ENCODE measurements at regions not wholly inside any gene's neighbourhood (a gene's known extent, or its start where the extent isn't known, plus 50 kb on each side); places are given as distances from the start of the nearest gene placed in this dataset.
"Not testable (repeated sequence)": the region's sequence is repeated elsewhere in the genome, so short reads cannot be mapped to it uniquely, and the experiment has no call there.

- H3K27me3 ChIP-seq, result no peaks in the 10 kb centered on the region
- H3K9me3 ChIP-seq, result no peaks in the 10 kb centered on the region
- H3K4me1 ChIP-seq, result no peaks in the 10 kb centered on the region
- H3K36me3 ChIP-seq, result no peaks in the 10 kb centered on the region
- TF ChIP-seq, protein P1, sequence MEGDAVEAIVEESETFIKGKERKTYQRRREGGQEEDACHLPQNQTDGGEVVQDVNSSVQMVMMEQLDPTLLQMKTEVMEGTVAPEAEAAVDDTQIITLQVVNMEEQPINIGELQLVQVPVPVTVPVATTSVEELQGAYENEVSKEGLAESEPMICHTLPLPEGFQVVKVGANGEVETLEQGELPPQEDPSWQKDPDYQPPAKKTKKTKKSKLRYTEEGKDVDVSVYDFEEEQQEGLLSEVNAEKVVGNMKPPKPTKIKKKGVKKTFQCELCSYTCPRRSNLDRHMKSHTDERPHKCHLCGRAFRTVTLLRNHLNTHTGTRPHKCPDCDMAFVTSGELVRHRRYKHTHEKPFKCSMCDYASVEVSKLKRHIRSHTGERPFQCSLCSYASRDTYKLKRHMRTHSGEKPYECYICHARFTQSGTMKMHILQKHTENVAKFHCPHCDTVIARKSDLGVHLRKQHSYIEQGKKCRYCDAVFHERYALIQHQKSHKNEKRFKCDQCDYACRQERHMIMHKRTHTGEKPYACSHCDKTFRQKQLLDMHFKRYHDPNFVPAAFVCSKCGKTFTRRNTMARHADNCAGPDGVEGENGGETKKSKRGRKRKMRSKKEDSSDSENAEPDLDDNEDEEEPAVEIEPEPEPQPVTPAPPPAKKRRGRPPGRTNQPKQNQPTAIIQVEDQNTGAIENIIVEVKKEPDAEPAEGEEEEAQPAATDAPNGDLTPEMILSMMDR (IDR thresholded peaks at IDR 0.05), result no peak
- DNase-seq (ENCODE audit: low spot score), result no peak
- no peak overlapping the region for H3K4me3 ChIP-seq
- H3K27ac ChIP-seq, result no peak overlapping the region
Measured at GRCh38 chr13:90882551-90882950, 464.9 kb upstream of the MIR17HG start.

DNA sequence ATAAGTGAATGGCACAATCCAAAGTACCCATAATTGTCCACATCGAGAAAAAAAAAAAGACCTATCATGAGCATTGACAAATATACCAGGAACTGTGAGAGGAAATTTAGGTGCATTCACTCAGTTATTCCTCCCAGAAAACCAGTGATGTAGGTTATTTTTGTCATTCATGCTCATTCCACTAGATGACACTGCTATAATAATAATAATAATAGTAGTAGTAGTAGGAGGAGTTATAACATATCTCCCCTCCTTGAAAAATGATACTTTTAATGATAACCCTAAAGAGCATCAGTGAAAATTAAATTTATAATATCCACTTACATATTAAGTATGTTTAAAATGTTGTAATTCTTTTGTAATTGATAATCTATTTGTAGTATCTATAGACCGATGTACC is 463.9 kb upstream of the MIR17HG start:
- no peak for DNase-seq (ENCODE audit: low spot score)
- TF ChIP-seq, protein P1 (IDR thresholded peaks at IDR 0.05), result no peak
- H3K27me3 ChIP-seq, result no peaks in the 10 kb centered on the region
- H3K4me3 ChIP-seq, result no peak overlapping the region
- no peak overlapping the region for H3K27ac ChIP-seq
- no peaks in the 10 kb centered on the region for H3K36me3 ChIP-seq
- no peaks in the 10 kb centered on the region for H3K9me3 ChIP-seq
- no peaks in the 10 kb centered on the region for H3K4me1 ChIP-seq

DNA sequence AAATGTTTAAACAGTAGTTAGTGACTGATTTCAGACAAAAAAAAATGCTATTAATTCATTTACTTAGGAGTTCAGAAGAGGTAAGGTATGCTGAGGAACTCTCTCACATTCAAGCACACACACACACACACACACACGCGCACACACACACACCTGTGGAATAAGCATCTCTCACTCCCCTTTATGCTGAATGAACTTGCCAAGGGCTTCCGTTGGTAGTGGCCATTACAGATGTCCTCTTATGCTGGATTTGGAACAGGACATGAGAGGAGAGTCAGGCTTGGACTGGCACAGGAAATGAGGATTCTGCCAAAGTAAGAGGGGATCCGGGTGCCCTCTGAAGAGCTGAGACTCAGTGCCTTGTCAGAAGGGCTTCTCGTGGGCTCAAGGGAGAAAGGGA is 463.4 kb upstream of the MIR17HG start:
- no peak overlapping the region for H3K4me3 ChIP-seq
- H3K36me3 ChIP-seq, result no peaks in the 10 kb centered on the region
- no peaks in the 10 kb centered on the region for H3K9me3 ChIP-seq
- H3K4me1 ChIP-seq, result no peaks in the 10 kb centered on the region
- DNase-seq (ENCODE audit: low spot score), result no peak
- H3K27me3 ChIP-seq, result no peaks in the 10 kb centered on the region
- no peak overlapping the region for H3K27ac ChIP-seq
- TF ChIP-seq, protein P1 (IDR thresholded peaks at IDR 0.05), result no peak

DNA sequence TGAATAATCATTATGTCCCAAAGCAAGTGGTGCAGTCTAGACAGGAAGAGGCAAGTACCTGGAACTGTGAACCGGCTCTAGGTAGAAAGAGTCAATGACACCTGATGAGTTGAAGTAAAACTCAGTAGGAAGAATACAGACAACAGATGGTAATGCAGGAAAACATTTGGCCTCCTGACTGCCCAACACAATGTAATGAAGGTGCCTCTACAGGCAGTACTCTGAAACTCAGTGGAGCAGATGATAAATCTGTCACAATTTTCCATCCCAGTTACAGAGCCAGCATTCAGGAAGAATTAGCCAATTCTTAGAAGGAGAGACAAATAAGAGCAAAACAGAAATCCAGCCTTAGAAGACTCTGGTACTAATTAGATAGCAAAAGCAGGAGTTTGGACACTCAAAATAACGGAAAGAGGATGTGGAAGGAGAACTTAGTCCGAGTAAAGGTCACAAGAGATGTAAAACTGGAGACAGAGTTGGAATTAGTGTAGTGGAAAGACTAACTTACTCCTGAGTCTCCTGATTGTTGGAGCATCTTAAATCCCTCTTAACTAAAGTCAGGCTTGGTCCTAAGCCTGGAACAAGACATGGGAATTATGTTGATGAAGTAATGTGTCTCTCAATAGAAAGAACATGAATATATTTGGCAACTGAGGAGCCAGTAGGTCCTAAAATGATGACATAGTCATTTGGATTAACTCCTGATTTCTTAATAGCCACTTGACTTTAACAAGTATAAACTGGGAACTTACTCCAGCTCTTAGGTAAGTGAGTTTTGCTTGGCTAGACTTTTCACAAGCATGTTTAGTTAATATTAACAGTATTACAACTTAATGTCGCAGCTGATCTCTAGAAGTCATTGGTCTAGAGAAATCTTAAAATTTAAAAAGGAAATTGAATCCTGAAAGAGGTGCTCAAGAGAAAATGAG is 457.3 kb upstream of the MIR17HG start:
- Histone ChIP-seq H3K4me3 (no peak overlapping the region), H3K27ac (no peak overlapping the region), H3K27me3 (no peaks in the 10 kb centered on the region), H3K9me3 (no peaks in the 10 kb centered on the region), H3K4me1 (no peaks in the 10 kb centered on the region), H3K36me3 (no peaks in the 10 kb centered on the region)
- no peak for DNase-seq (ENCODE audit: low spot score)
- TF ChIP-seq, protein P1 (IDR thresholded peaks at IDR 0.05), result no peak

GRCh38 chr13:90891329-90891728 is 456.2 kb upstream of the MIR17HG start:
- TF ChIP-seq, protein P1 (IDR thresholded peaks at IDR 0.05), result no peak
- H3K36me3 ChIP-seq, result no peaks in the 10 kb centered on the region
- no peak overlapping the region for H3K27ac ChIP-seq
- no peaks in the 10 kb centered on the region for H3K9me3 ChIP-seq
- H3K27me3 ChIP-seq, result no peaks in the 10 kb centered on the region
- DNase-seq (ENCODE audit: low spot score), result no peak
- no peak overlapping the region for H3K4me3 ChIP-seq
- no peaks in the 10 kb centered on the region for H3K4me1 ChIP-seq

- DNase-seq (ENCODE audit: low spot score); H3K27me3 ChIP-seq; H3K4me1 ChIP-seq; H3K27ac ChIP-seq; H3K36me3 ChIP-seq; H3K9me3 ChIP-seq; H3K4me3 ChIP-seq: not testable (repeated sequence)
Measured at GRCh38 chr13:90893199-90893598, 454.3 kb upstream of the MIR17HG start.

Measured in right atrium auricular region (tissue), 2 donors.